Renal cortex interstitium (tissue), 11 donors: ENCODE measurements at regions not wholly inside any gene's neighbourhood (a gene's known extent, or its start where the extent isn't known, plus 50 kb on each side); places are given as distances from the start of the nearest gene placed in this dataset.

ENCODE experiments used
- DNase-seq, 11 donors: peaks; one replicate each; pipeline ENCODE4 v3.0.0-alpha.2; 2013; ENCODE audit warnings: low read depth in 9 of 11, low spot score in 4 of 11; ENCODE audit errors: extremely low read depth in 1 of 11

DNA sequence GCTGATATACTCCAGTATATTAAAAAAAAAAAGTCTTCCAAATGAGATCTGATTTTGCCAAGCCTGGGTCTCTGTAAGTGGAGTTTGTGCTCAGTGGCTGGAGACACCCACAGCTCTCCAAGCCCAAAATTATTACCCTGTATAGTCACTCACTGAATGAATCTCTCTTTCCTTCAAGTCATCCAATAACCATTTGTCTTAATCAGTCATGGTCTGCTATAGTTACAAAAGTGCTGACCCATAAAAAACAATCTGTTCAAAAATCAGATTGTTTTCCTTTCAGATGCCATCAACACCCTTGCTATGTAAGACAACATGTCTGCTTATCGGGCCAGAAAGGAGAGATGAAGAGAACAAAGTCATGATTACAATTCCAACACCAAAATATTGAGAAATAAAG lies 159.4 kb upstream of the FST start:
- DNase-seq: no peak

DNA sequence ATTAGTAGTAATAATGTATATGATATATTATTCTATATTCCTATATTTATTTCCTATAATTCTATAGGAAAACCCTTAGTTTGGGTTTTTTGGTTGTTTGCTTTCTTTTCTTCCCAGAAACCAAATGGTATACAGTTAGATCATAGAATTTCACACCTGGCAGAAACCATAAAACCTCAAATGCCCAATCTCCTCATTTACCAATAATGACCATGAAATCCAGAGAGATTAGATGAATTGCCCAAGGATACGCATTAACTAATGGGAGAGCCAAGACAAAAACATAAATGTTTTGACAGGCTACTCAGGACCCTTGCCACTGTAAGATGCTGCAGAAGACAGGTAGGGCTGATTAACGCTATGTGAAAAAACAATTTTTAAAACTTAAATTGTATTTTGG lies 158.7 kb upstream of the FST start:
- no peak for DNase-seq

GRCh38 chr5:53322257-53322656 lies 158.2 kb upstream of the FST start:
- DNase-seq: no peak

DNA sequence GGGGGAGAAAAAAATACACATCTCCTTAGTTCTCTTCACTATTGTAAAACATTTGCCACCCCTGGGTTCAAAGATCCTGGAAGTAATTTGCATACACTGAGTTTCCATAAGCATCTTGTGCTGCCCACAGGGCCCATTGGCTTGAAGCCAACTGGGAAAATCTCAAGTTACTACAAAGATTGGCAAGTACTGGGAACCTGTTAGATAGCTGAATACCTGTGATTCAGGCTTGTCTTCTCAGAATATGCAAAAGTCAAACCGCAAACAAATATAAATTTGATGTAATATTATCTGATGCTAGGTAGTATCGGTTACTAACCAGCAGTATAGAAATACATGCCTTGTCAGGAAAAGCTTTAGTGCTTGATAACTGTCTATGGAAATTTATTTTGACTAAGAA lies 156.9 kb upstream of the FST start:
- no peak for DNase-seq

DNA sequence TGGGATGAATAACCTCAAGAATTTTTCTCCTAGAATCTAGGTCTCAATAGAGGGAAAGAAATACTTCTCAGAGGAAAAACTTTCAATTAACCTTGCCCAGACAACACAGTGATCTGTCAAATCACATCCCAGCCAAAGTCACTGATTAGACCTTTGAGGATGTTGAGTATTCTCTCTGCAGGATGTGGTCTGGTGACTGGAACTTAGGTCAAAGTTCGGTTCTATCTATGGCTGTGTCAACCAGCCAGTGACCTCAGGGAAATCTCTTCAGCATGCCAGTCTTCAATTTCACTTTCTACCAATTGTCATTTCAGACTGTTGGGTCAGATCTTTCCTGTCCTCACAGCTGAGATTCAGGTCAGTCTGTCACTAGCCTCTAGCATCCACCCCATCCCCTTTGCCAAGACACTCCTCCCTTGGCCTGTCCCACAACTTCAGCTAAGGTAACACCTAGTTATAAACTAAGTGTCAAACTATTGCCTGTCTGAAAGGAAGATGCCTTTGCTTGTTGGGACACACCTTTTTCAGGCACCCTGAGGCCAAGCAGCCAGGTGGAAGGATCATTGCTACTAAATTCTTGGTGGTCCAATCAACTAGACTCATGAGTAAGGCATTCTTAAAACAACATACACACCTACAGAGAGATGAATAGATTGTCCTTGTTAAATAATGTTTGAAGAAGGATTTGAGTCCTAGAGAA lies 156.3 kb upstream of the FST start:
- DNase-seq: no peak

GRCh38 chr5:53326424-53327153 lies 153.8 kb upstream of the FST start:
- no peak for DNase-seq

- no peak for DNase-seq
These were observed 152.6 kb upstream of the FST start for GRCh38 chr5:53327811-53328334.

DNA sequence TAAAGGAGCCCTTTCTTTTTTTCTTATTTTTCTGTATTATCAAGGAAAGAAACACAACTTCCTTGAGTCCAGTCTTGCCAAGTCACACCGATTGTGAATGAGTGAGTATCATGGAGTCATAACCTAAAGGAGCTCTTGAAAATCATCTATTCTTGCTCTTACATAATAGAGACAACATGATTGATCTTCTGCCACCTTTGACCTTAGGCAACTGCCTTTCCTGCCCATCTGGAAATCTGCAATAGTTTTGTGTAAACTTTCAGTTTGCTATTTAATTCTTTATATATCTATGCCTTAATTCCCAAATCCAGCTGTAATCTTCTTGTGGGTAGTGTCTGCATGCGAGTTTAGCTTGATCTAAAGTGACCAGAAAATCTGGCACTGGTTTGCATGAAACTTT lies 149.9 kb upstream of the FST start:
- DNase-seq: no peak

GRCh38 chr5:53331463-53331862 lies 149.0 kb upstream of the FST start:
- no peak for DNase-seq

DNA sequence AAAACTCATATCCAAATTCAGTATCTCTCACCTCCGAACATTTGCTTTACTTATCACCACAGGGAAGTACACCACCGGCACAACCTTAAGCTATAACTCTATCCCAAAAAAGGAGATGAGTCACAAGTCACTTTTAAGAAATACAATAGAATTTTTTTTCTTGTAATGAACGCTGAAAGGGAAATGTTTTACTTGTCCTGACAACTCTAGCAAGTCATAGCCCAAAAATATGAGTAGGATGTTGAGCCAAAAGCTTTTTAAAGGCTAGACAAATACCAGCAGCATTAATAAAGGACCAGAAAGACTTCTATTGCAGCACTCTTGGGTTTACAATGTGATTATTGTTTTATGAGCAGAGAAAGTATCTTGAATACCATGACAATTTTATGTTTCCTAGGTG lies 147.3 kb upstream of the FST start:
- DNase-seq: no peak

GRCh38 chr5:53334431-53334941 lies 145.9 kb upstream of the FST start:
- no peak for DNase-seq

DNA sequence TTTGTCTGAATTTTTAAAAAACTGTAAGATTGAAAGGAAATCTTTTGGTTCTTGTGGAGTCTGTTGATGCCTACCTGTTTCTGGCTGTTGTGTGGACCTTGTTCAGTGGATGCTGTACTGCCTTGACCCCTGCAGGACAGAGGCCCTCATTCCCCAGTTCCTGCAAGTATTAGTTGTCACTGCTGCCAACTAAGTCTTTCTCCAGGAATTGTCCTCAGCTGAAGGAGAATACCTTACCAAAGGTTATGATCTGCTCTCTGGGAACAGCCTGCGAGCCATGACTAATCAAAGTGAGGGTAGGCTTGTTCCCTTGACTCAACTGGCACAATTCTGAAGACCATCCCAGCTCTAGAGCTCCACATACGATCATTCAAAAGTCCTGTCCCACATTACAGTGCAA lies 145.3 kb upstream of the FST start:
- no peak for DNase-seq

- DNase-seq: no peak
These were observed 142.6 kb upstream of the FST start for GRCh38 chr5:53337827-53338226.

- DNase-seq: no peak
These were observed 141.5 kb upstream of the FST start for GRCh38 chr5:53338971-53339370.

GRCh38 chr5:53339962-53340540 lies 140.4 kb upstream of the FST start:
- DNase-seq: no peak

DNA sequence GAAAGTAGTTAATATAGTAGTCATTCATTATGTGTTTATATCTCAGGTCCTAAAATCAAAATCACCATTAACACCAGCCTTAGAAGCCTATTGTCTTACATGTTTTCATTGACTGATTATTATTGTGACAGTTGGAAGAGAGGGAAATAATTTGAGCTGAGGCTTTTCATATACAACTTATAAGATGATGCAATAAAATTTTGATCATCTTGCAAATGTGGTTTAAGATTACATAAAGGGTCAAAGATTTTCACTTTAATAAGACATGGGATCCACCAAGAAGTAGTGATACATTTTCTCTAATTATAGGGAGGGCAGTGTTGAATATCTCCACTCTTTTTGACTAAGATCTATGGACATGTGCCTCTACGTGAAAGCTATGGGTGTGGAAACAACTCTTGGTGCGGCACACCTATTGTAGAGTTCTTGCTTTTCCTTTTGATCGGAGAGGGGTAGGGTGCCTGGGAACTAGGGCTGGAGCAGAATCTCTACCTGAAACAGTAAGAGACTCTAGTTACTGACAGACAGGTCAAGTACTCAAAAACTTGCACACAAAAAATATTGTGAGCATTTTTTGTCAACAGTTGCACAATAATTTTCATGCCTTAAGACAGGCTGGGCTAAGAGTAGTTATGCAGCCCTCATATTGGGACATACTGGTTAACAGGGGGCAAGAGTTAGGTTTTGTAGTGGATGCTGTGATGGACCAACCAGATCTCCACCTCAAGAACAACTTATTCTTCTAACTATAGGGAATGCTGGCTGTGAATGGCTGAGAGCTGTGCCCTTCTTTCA lies 139.3 kb upstream of the FST start:
- no peak for DNase-seq

DNA sequence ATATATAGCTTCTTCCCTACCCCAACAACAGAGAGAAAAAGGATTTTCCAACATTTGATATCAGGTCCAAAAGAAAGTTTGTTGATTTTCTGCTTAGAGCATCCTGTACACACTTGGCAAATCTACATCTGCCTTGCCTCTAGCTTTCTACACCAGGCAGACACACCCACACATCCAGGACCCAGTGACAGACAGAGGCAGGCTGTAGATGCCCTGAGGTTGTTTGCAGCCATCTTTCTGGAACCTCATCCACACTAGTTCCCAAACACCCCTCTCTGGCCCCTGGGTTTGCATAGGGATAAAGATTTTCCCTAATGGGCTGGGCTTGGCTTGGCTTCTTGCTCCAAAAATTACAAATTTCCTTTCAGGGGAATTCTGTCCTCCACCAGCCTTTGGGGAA lies 138.2 kb upstream of the FST start:
- DNase-seq: no peak

- no peak for DNase-seq
These were observed 137.2 kb upstream of the FST start for GRCh38 chr5:53343187-53343586.

- no peak for DNase-seq
These were observed 130.1 kb upstream of the FST start for GRCh38 chr5:53350368-53350767.
